Testis (tissue), 2 donors: ENCODE measurements at regions not wholly inside any gene's neighbourhood (a gene's known extent, or its start where the extent isn't known, plus 50 kb on each side); places are given as distances from the start of the nearest gene placed in this dataset.

Experiments used
- POLR2A ChIP-seq: fragments of 450-650 bp; IDR thresholded peaks from one replicate; pipeline ENCODE4 v1.6.1; 2017; ENCODE audit warnings: antibody characterized with exemption, mild to moderate bottlenecking, moderate library complexity
- TF ChIP-seq, protein P1 (sequence below), 3 experiments: fragments of 450-650 bp in 2 of 3; fragments of 200-600 bp in 1 of 3; sonication (generic) in 1 of 3; IDR thresholded peaks; one replicate each; pipeline ENCODE4 v1.5.1; 2016 to 2019; ENCODE audit warnings: antibody characterized with exemption in 3 of 3, mild to moderate bottlenecking in 2 of 3, moderate library complexity in 1 of 3

GRCh38 chr17:79399610-79400144 lies 211.2 kb downstream of the RBFOX3 start:
- no peak for TF ChIP-seq POLR2A
- TF ChIP-seq, protein P1, sequence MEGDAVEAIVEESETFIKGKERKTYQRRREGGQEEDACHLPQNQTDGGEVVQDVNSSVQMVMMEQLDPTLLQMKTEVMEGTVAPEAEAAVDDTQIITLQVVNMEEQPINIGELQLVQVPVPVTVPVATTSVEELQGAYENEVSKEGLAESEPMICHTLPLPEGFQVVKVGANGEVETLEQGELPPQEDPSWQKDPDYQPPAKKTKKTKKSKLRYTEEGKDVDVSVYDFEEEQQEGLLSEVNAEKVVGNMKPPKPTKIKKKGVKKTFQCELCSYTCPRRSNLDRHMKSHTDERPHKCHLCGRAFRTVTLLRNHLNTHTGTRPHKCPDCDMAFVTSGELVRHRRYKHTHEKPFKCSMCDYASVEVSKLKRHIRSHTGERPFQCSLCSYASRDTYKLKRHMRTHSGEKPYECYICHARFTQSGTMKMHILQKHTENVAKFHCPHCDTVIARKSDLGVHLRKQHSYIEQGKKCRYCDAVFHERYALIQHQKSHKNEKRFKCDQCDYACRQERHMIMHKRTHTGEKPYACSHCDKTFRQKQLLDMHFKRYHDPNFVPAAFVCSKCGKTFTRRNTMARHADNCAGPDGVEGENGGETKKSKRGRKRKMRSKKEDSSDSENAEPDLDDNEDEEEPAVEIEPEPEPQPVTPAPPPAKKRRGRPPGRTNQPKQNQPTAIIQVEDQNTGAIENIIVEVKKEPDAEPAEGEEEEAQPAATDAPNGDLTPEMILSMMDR (IDR thresholded peaks at IDR 0.05) = no peak
